ENCODE measurements at regions not wholly inside any gene's neighbourhood (a gene's known extent, or its start where the extent isn't known, plus 50 kb on each side); places are given as distances from the start of the nearest gene placed in this dataset.
"Not testable (repeated sequence)": the region's sequence is repeated elsewhere in the genome, so short reads cannot be mapped to it uniquely, and the experiment has no call there.

- H3K4me1 Mint-ChIP-seq (ENCODE audit: low read depth), result no peaks in the 10 kb centered on the region
- DNase-seq, result no peak
- peaks cover 26% of the 10 kb centered on the region for H3K9me3 Mint-ChIP-seq
- H3K4me3 Mint-ChIP-seq, result no peak overlapping the region
- H3K27ac Mint-ChIP-seq, result no peak overlapping the region
- no peak for TF ChIP-seq CTCF (IDR thresholded peaks at IDR 0.05)
- no peaks in the 10 kb centered on the region for H3K27me3 Mint-ChIP-seq (ENCODE audit: insufficient read depth)
- 0 out of 2 replicates have a peak, but pooled peaks cover 3% of the 10 kb centered on the region for H3K36me3 Mint-ChIP-seq (ENCODE audit: low read depth)
Measured at GRCh38 chr18:64734063-64734462, 585.2 kb upstream of the LINC00305 start.

- peaks cover 51% of the 10 kb centered on the region for H3K9me3 Mint-ChIP-seq
- not testable (repeated sequence) for H3K27ac Mint-ChIP-seq; H3K4me1 Mint-ChIP-seq (ENCODE audit: low read depth); H3K36me3 Mint-ChIP-seq (ENCODE audit: low read depth); H3K27me3 Mint-ChIP-seq (ENCODE audit: insufficient read depth); DNase-seq; H3K4me3 Mint-ChIP-seq
Measured at GRCh38 chr18:64725657-64726056, 576.8 kb upstream of the LINC00305 start.

GRCh38 chr18:64720781-64721464 lies 572.0 kb upstream of the LINC00305 start:
- no peak for TF ChIP-seq CTCF (IDR thresholded peaks at IDR 0.05)
- H3K4me1 Mint-ChIP-seq (ENCODE audit: low read depth), result no peaks in the 10 kb centered on the region
- no peak overlapping the region for H3K4me3 Mint-ChIP-seq
- no peak overlapping the region for H3K27ac Mint-ChIP-seq
- H3K9me3 Mint-ChIP-seq, result peaks cover 26% of the 10 kb centered on the region
- DNase-seq, result no peak
- H3K36me3 Mint-ChIP-seq (ENCODE audit: low read depth), result no peaks in the 10 kb centered on the region
- H3K27me3 Mint-ChIP-seq (ENCODE audit: insufficient read depth), result no peaks in the 10 kb centered on the region

GRCh38 chr18:64718808-64719207 lies 569.9 kb upstream of the LINC00305 start:
- Mint-ChIP-seq H3K27ac (no peak overlapping the region), H3K36me3 (ENCODE audit: low read depth) (no peaks in the 10 kb centered on the region), H3K4me1 (ENCODE audit: low read depth) (no peaks in the 10 kb centered on the region), H3K4me3 (no peak overlapping the region), H3K9me3 (peaks cover 15% of the 10 kb centered on the region), H3K27me3 (ENCODE audit: insufficient read depth) (no peaks in the 10 kb centered on the region)
- no peak for TF ChIP-seq CTCF (IDR thresholded peaks at IDR 0.05)
- no peak for DNase-seq

- no peak overlapping the region for H3K4me3 Mint-ChIP-seq
- H3K27me3 Mint-ChIP-seq (ENCODE audit: insufficient read depth), result no peaks in the 10 kb centered on the region
- peaks cover 12% of the 10 kb centered on the region for H3K9me3 Mint-ChIP-seq
- no peak overlapping the region for H3K27ac Mint-ChIP-seq
- no peak for TF ChIP-seq CTCF (IDR thresholded peaks at IDR 0.05)
- H3K36me3 Mint-ChIP-seq (ENCODE audit: low read depth), result no peaks in the 10 kb centered on the region
- no peak for DNase-seq
- no peaks in the 10 kb centered on the region for H3K4me1 Mint-ChIP-seq (ENCODE audit: low read depth)
Measured at GRCh38 chr18:64717026-64717425, 568.1 kb upstream of the LINC00305 start.

- Mint-ChIP-seq H3K27ac (no peak overlapping the region), H3K4me3 (no peak overlapping the region), H3K27me3 (ENCODE audit: insufficient read depth) (no peaks in the 10 kb centered on the region), H3K36me3 (ENCODE audit: low read depth) (no peaks in the 10 kb centered on the region), H3K9me3 (no peaks in the 10 kb centered on the region; the same call in 1 of the 2 replicates), H3K4me1 (ENCODE audit: low read depth) (no peaks in the 10 kb centered on the region)
- no peak for DNase-seq
- TF ChIP-seq CTCF (IDR thresholded peaks at IDR 0.05), result no peak
Measured at GRCh38 chr18:64714086-64714485, 565.2 kb upstream of the LINC00305 start.
